SK-N-SH (cell line): ENCODE measurements at regions not wholly inside any gene's neighbourhood (a gene's known extent, or its start where the extent isn't known, plus 50 kb on each side); places are given as distances from the start of the nearest gene placed in this dataset.

Source experiments
- CTCF ChIA-PET: fragments of 300-600, 350-600 bp; formaldehyde crosslinking; extraction: SDS; loops from one replicate; lab custom pipeline; 2021; lab: Yijun Ruan, JAX
- POLR2A ChIA-PET: fragments of 350-600 bp; sonication (Branson Sonifier 250); formaldehyde crosslinking; extraction: SDS; loops from one replicate; lab custom pipeline; 2020; ENCODE audit warnings: antibody characterized with exemption, inconsistent platforms; lab: Yijun Ruan, JAX
- DNase-seq: peaks from one replicate; pipeline ENCODE4 v3.0.0; 2012
- H2AFZ ChIP-seq: fragments of 200-600 bp; sonication (generic); 2 replicates; pipeline ENCODE4 v1.8.1; 2016; ENCODE audit warnings: antibody characterized with exemption, mild to moderate bottlenecking, low read depth
- H3F3A ChIP-seq: fragments of 200-600 bp; sonication (generic); replicated peaks from 2 replicates; pipeline ENCODE3; 2016; ENCODE audit warnings: antibody characterized with exemption, mild to moderate bottlenecking; ENCODE audit not compliant: insufficient read depth
- H3K27ac ChIP-seq, 2 experiments: fragments of 200-500 bp in 1 of 2; fragments of 200-600 bp in 1 of 2; sonication (Bioruptor generic) in 1 of 2; sonication (generic), shearing (Covaris generic) in 1 of 2; 2 replicates each; pipeline versions ENCODE4 v1.5.1 to v1.6.1; 2014 to 2016; ENCODE audit warnings: low read depth in 2 of 2, inconsistent platforms in 1 of 2, low read length in 1 of 2, mild to moderate bottlenecking in 1 of 2, mixed read lengths in 1 of 2
- H3K27me3 ChIP-seq: fragments of 200-600 bp; sonication (generic), shearing (Covaris generic); 2 replicates; pipeline ENCODE4 v1.6.1; 2016; ENCODE audit warnings: mixed run types; ENCODE audit not compliant: insufficient read depth
- H3K36me3 ChIP-seq, 2 experiments: fragments of 200-500 bp in 1 of 2; fragments of 200-600 bp in 1 of 2; sonication (Bioruptor generic) in 1 of 2; sonication (generic) in 1 of 2; replicated peaks in 1 of 2; 2 replicates each; pipeline versions ENCODE3 to v1.5.1; 2014 to 2016; ENCODE audit warnings: low read length in 1 of 2, mild to moderate bottlenecking in 1 of 2; ENCODE audit not compliant: insufficient read depth in 2 of 2, control insufficient read depth in 1 of 2
- H3K4me1 ChIP-seq, 2 experiments: fragments of 200-500 bp in 1 of 2; fragments of 200-600 bp in 1 of 2; sonication (Bioruptor generic) in 1 of 2; sonication (generic), shearing (Covaris generic) in 1 of 2; 2 replicates each; pipeline versions ENCODE4 v1.5.1 to v1.6.1; 2014 to 2016; ENCODE audit warnings: low read depth in 1 of 2, low read length in 1 of 2, mixed run types in 1 of 2; ENCODE audit not compliant: insufficient read depth in 2 of 2, control insufficient read depth in 1 of 2
- H3K4me2 ChIP-seq: fragments of 200-600 bp; sonication (generic), shearing (Covaris generic); 2 replicates; pipeline ENCODE4 v1.6.1; 2017; ENCODE audit warnings: mixed run types
- H3K4me3 ChIP-seq, 2 experiments: fragments of 200-500 bp in 1 of 2; fragments of 200-600 bp in 1 of 2; sonication (Bioruptor generic) in 1 of 2; sonication (generic), shearing (Covaris generic) in 1 of 2; 2 replicates each; pipeline versions ENCODE4 v1.5.1 to v1.8.1; 2014 to 2016; ENCODE audit warnings: low read depth in 2 of 2, inconsistent platforms in 1 of 2, low read length in 1 of 2, mild to moderate bottlenecking in 1 of 2, mixed read lengths in 1 of 2, moderate library complexity in 1 of 2
- H3K79me2 ChIP-seq: fragments of 200-600 bp; sonication (generic); 2 replicates; pipeline ENCODE4 v1.8.1; 2017; ENCODE audit warnings: mild to moderate bottlenecking; ENCODE audit not compliant: insufficient read depth
- H3K9ac ChIP-seq: fragments of 200-600 bp; sonication (generic); 2 replicates; pipeline ENCODE4 v1.6.1; 2017; ENCODE audit warnings: mixed run types
- H3K9me2 ChIP-seq: fragments of 200-600 bp; sonication (generic); 2 replicates; pipeline ENCODE4 v1.6.1; 2017; ENCODE audit warnings: mixed run types
- H3K9me3 ChIP-seq: fragments of 200-600 bp; sonication (generic); 2 replicates; pipeline ENCODE4 v1.6.1; 2017; ENCODE audit warnings: mixed run types, mild to moderate bottlenecking, moderate library complexity
- H4K20me1 ChIP-seq: fragments of 200-600 bp; sonication (generic); 2 replicates; pipeline ENCODE4 v1.6.1; 2017; ENCODE audit warnings: mild to moderate bottlenecking, mixed run types; ENCODE audit not compliant: insufficient read depth
- EP300 ChIP-seq, 2 experiments: IDR thresholded peaks; 2 replicates each; pipeline versions ENCODE4 v1.4.0 to v1.6.1; 2012; ENCODE audit warnings: borderline replicate concordance in 1 of 2, low read depth in 1 of 2, low read length in 1 of 2
- EZH2phosphoT487 ChIP-seq: fragments of 200-600 bp; sonication (generic); IDR thresholded peaks from 2 replicates; pipeline ENCODE4 v1.6.1; 2017; ENCODE audit warnings: low read depth, mixed run types, mild to moderate bottlenecking, antibody characterized with exemption, moderate library complexity, borderline replicate concordance
- FOXM1 ChIP-seq: IDR thresholded peaks from 2 replicates; pipeline ENCODE4 v1.4.0; 2012; ENCODE audit warnings: low read depth, mild to moderate bottlenecking
- GABPA ChIP-seq: IDR thresholded peaks from 2 replicates; pipeline ENCODE4 v1.4.0; 2012; ENCODE audit warnings: low read depth, mild to moderate bottlenecking
- GATA2 ChIP-seq: sonication (generic); formaldehyde crosslinking; IDR thresholded peaks from 2 replicates; pipeline ENCODE4 v1.5.0; 2020; ENCODE audit warnings: mild to moderate bottlenecking, missing genetic modification reagents
- IRF3 ChIP-seq: fragments of 150-350 bp; IDR thresholded peaks from 2 replicates; pipeline ENCODE4 v1.6.1; 2016; ENCODE audit warnings: mild to moderate bottlenecking, low read depth, low read length
- MAX ChIP-seq: IDR thresholded peaks from 2 replicates; pipeline ENCODE4 v1.4.0; 2012; ENCODE audit warnings: low read depth
- NFIC ChIP-seq: IDR thresholded peaks from 2 replicates; pipeline ENCODE4 v1.4.0; 2012; ENCODE audit warnings: borderline replicate concordance
- POLR2AphosphoS5 ChIP-seq: IDR thresholded peaks from 2 replicates; pipeline ENCODE4 v1.6.1; 2012; ENCODE audit warnings: low read depth, low read length
- RFX5 ChIP-seq: IDR thresholded peaks from 2 replicates; pipeline ENCODE4 v1.6.1; 2012; ENCODE audit warnings: mild to moderate bottlenecking, improper control_type of control experiment, low read length
- SIN3A ChIP-seq: IDR thresholded peaks from 2 replicates; pipeline ENCODE4 v1.6.1; 2012; ENCODE audit warnings: low read depth, mild to moderate bottlenecking, low read length, moderate library complexity, borderline replicate concordance
- TCF12 ChIP-seq: IDR thresholded peaks from 2 replicates; pipeline ENCODE4 v1.4.0; 2012
- TEAD4 ChIP-seq: IDR thresholded peaks from 2 replicates; pipeline ENCODE4 v1.4.0; 2012; ENCODE audit warnings: mild to moderate bottlenecking, borderline replicate concordance; ENCODE audit not compliant: insufficient read depth
- WGBS: methylation state at CpG from one replicate; pipeline ENCODE4 v1.1.6; 2017; ENCODE audit warnings: low lambda C conversion rate; 5-methylcytosine and 5-hydroxymethylcytosine counted together
- TF ChIP-seq, protein P1 (sequence below): IDR thresholded peaks from 2 replicates; pipeline ENCODE4 v1.6.1; 2012; ENCODE audit warnings: mild to moderate bottlenecking, low read depth, low read length, moderate library complexity

DNA sequence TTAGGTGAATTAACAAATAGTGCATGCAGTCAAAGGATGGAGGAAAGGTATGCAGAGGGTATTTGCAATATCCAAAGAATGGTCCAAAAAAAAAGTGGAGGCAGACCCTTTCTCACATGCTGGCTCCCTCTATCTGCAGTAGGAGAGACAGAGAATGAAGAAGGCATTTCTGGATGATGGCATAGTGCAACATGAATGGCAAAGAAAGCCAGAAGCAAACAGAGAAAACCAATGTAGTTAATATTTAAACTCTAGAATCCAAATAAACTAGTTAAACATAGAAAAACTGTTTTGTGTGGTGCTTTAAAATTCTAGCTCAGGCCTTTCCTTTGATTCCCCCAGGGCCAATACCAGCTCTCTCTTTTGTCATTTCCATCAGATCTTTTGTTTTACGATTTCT is 403.1 kb upstream of the WWC1 start:
- Histone ChIP-seq H3F3A (no peaks in the 10 kb centered on the region), H4K20me1 (no peaks in the 10 kb centered on the region), H3K9me3 (no peaks in the 10 kb centered on the region), H3K4me3 (no peak overlapping the region), H2AFZ (no peak overlapping the region), H3K4me1 (no peaks in the 10 kb centered on the region), H3K36me3 (no peaks in the 10 kb centered on the region), H3K27me3 (no peaks in the 10 kb centered on the region), H3K9me2 (no peaks in the 10 kb centered on the region), H3K4me2 (no peak overlapping the region), H3K27ac (no peak overlapping the region), H3K79me2 (no peaks in the 10 kb centered on the region), H3K9ac (no peak overlapping the region)
- 6% methylated on average over 1 of the region's 1 CpG for WGBS
- ChIA-PET CTCF (no interaction called here), POLR2A (no interaction called here)
- TF ChIP-seq EP300 (IDR thresholded peaks at IDR 0.05; ENCODE audit: borderline replicate concordance in 1 of 2, low read depth in 1 of 2, low read length in 1 of 2) (no peak), TEAD4 (no peak), RFX5 (no peak), TCF12 (no peak), FOXM1 (no peak), SIN3A (no peak), IRF3 (no peak), POLR2AphosphoS5 (no peak), NFIC (no peak)
- TF ChIP-seq, protein P1, sequence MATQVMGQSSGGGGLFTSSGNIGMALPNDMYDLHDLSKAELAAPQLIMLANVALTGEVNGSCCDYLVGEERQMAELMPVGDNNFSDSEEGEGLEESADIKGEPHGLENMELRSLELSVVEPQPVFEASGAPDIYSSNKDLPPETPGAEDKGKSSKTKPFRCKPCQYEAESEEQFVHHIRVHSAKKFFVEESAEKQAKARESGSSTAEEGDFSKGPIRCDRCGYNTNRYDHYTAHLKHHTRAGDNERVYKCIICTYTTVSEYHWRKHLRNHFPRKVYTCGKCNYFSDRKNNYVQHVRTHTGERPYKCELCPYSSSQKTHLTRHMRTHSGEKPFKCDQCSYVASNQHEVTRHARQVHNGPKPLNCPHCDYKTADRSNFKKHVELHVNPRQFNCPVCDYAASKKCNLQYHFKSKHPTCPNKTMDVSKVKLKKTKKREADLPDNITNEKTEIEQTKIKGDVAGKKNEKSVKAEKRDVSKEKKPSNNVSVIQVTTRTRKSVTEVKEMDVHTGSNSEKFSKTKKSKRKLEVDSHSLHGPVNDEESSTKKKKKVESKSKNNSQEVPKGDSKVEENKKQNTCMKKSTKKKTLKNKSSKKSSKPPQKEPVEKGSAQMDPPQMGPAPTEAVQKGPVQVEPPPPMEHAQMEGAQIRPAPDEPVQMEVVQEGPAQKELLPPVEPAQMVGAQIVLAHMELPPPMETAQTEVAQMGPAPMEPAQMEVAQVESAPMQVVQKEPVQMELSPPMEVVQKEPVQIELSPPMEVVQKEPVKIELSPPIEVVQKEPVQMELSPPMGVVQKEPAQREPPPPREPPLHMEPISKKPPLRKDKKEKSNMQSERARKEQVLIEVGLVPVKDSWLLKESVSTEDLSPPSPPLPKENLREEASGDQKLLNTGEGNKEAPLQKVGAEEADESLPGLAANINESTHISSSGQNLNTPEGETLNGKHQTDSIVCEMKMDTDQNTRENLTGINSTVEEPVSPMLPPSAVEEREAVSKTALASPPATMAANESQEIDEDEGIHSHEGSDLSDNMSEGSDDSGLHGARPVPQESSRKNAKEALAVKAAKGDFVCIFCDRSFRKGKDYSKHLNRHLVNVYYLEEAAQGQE, result no peak
- DNase-seq, result no peak

GRCh38 chr5:167889276-167889675 is 402.2 kb upstream of the WWC1 start:
- CTCF ChIA-PET, result no interaction called here
- H2AFZ ChIP-seq, result no peak overlapping the region
- TF ChIP-seq EZH2phosphoT487, result no peak
- TF ChIP-seq MAX, result no peak
- no peak for TF ChIP-seq GABPA
- no peak for TF ChIP-seq NFIC
- TF ChIP-seq GATA2 (CRISPR knock-in tag), result no peak
- H3F3A ChIP-seq, result no peaks in the 10 kb centered on the region
- no peak overlapping the region for H3K27ac ChIP-seq
- POLR2A ChIA-PET, result no interaction called here
- WGBS, result 52% methylated on average over 9 of the region's 9 CpGs
- H3K4me2 ChIP-seq, result no peak overlapping the region
- no peaks in the 10 kb centered on the region for H3K27me3 ChIP-seq
- H3K4me3 ChIP-seq, result no peak overlapping the region
- H3K9me2 ChIP-seq, result no peaks in the 10 kb centered on the region
- no peaks in the 10 kb centered on the region for H3K9me3 ChIP-seq
- H3K9ac ChIP-seq, result no peak overlapping the region
- DNase-seq, result no peak
- H3K4me1 ChIP-seq, result no peaks in the 10 kb centered on the region
- no peaks in the 10 kb centered on the region for H4K20me1 ChIP-seq
- H3K36me3 ChIP-seq, result no peaks in the 10 kb centered on the region
- H3K79me2 ChIP-seq, result no peaks in the 10 kb centered on the region
